Parathyroid adenoma (tissue), 2 donors: ENCODE measurements at regions not wholly inside any gene's neighbourhood (a gene's known extent, or its start where the extent isn't known, plus 50 kb on each side); places are given as distances from the start of the nearest gene placed in this dataset.
"Not testable (repeated sequence)": the region's sequence is repeated elsewhere in the genome, so short reads cannot be mapped to it uniquely, and the experiment has no call there.

Source experiments
- H2AFZ ChIP-seq: fragments of 300-600 bp; sonication (generic); one replicate; pipeline ENCODE4 v1.7.0; 2017; ENCODE audit warnings: antibody characterized with exemption, mild to moderate bottlenecking
- H3K27ac ChIP-seq: fragments of 300-600 bp; sonication (generic); one replicate; pipeline ENCODE4 v1.7.0; 2017
- H3K27me3 ChIP-seq: fragments of 300-600 bp; sonication (generic); one replicate; pipeline ENCODE4 v1.7.0; 2017; ENCODE audit warnings: low read length; ENCODE audit not compliant: control insufficient read depth, insufficient read depth
- H3K36me3 ChIP-seq: fragments of 300-600 bp; sonication (generic); one replicate; pipeline ENCODE4 v1.7.0; 2017; ENCODE audit warnings: low read length; ENCODE audit not compliant: control insufficient read depth, insufficient read depth
- H3K4me1 ChIP-seq: fragments of 300-600 bp; sonication (generic); one replicate; pipeline ENCODE4 v1.7.0; 2017; ENCODE audit warnings: control low read depth
- H3K4me2 ChIP-seq: fragments of 300-600 bp; sonication (generic); one replicate; pipeline ENCODE4 v1.7.0; 2017; ENCODE audit warnings: low read length
- H3K4me3 ChIP-seq: fragments of 300-600 bp; sonication (generic); one replicate; pipeline ENCODE4 v1.7.0; 2017; ENCODE audit warnings: low read depth, low read length
- H3K79me2 ChIP-seq: fragments of 300-600 bp; sonication (generic); one replicate; pipeline ENCODE4 v1.7.0; 2017; ENCODE audit warnings: control low read depth
- H3K9ac ChIP-seq: fragments of 300-600 bp; sonication (generic); one replicate; pipeline ENCODE4 v1.7.0; 2017; ENCODE audit warnings: mild to moderate bottlenecking
- H3K9me3 ChIP-seq: fragments of 300-600 bp; sonication (generic); one replicate; pipeline ENCODE4 v1.7.0; 2017; ENCODE audit warnings: low read length; ENCODE audit not compliant: control insufficient read depth
- CTCF ChIP-seq: fragments of 300-600 bp; sonication (generic); IDR thresholded peaks from one replicate; pipeline ENCODE4 v1.7.0; 2017; ENCODE audit warnings: antibody characterized with exemption, mild to moderate bottlenecking
- donor health status: primary hyperparathyroidism.

GRCh38 chr12:83257726-83258125 is 571.0 kb downstream of the TMTC2 start:
- Histone ChIP-seq H3K9ac (no peak overlapping the region), H3K4me3 (no peak overlapping the region), H3K4me2 (no peak overlapping the region), H3K79me2 (no peaks in the 10 kb centered on the region), H3K9me3 (no peaks in the 10 kb centered on the region), H3K36me3 (no peaks in the 10 kb centered on the region), H3K27ac (no peak overlapping the region), H3K27me3 (no peaks in the 10 kb centered on the region), H3K4me1 (no peaks in the 10 kb centered on the region), H2AFZ (no peak overlapping the region)
- TF ChIP-seq CTCF, result no peak

GRCh38 chr12:83256562-83256961 is 569.9 kb downstream of the TMTC2 start:
- H3K79me2 ChIP-seq, result no peaks in the 10 kb centered on the region
- H3K4me3 ChIP-seq, result no peak overlapping the region
- H2AFZ ChIP-seq, result no peak overlapping the region
- TF ChIP-seq CTCF, result no peak
- no peaks in the 10 kb centered on the region for H3K9me3 ChIP-seq
- no peak overlapping the region for H3K27ac ChIP-seq
- no peak overlapping the region for H3K4me2 ChIP-seq
- H3K4me1 ChIP-seq, result no peaks in the 10 kb centered on the region
- no peaks in the 10 kb centered on the region for H3K27me3 ChIP-seq
- no peak overlapping the region for H3K9ac ChIP-seq
- H3K36me3 ChIP-seq, result no peaks in the 10 kb centered on the region

GRCh38 chr12:83250866-83251265 is 564.2 kb downstream of the TMTC2 start:
- Histone ChIP-seq H3K4me2 (no peak overlapping the region), H3K36me3 (no peaks in the 10 kb centered on the region), H3K9ac (no peak overlapping the region), H3K27ac (no peak overlapping the region), H3K9me3 (no peaks in the 10 kb centered on the region), H2AFZ (no peak overlapping the region), H3K79me2 (no peaks in the 10 kb centered on the region), H3K4me1 (no peaks in the 10 kb centered on the region), H3K27me3 (no peaks in the 10 kb centered on the region), H3K4me3 (no peak overlapping the region)
- TF ChIP-seq CTCF, result no peak

GRCh38 chr12:83245156-83245555 is 558.5 kb downstream of the TMTC2 start:
- H2AFZ ChIP-seq, result no peak overlapping the region
- H3K9ac ChIP-seq, result no peak overlapping the region
- no peaks in the 10 kb centered on the region for H3K9me3 ChIP-seq
- no peaks in the 10 kb centered on the region for H3K4me1 ChIP-seq
- TF ChIP-seq CTCF, result no peak
- H3K4me2 ChIP-seq, result no peak overlapping the region
- no peak overlapping the region for H3K4me3 ChIP-seq
- H3K27ac ChIP-seq, result no peak overlapping the region
- H3K79me2 ChIP-seq, result no peaks in the 10 kb centered on the region
- H3K27me3 ChIP-seq, result no peaks in the 10 kb centered on the region
- H3K36me3 ChIP-seq, result no peaks in the 10 kb centered on the region

GRCh38 chr12:83244001-83244400 is 557.3 kb downstream of the TMTC2 start:
- Histone ChIP-seq H3K4me2 (no peak overlapping the region), H3K9ac (no peak overlapping the region), H3K9me3 (no peaks in the 10 kb centered on the region), H3K4me1 (no peaks in the 10 kb centered on the region), H2AFZ (no peak overlapping the region), H3K4me3 (no peak overlapping the region), H3K27ac (no peak overlapping the region), H3K79me2 (no peaks in the 10 kb centered on the region), H3K27me3 (no peaks in the 10 kb centered on the region), H3K36me3 (no peaks in the 10 kb centered on the region)
- no peak for TF ChIP-seq CTCF

- H3K36me3 ChIP-seq, H3K4me3 ChIP-seq, H3K27ac ChIP-seq, H2AFZ ChIP-seq, H3K9me3 ChIP-seq, H3K4me1 ChIP-seq, H3K9ac ChIP-seq, H3K79me2 ChIP-seq, H3K4me2 ChIP-seq, H3K27me3 ChIP-seq: not testable (repeated sequence)
These were observed 547.3 kb downstream of the TMTC2 start for GRCh38 chr12:83233987-83234386.

GRCh38 chr12:83226960-83227359 is 540.3 kb downstream of the TMTC2 start:
- H3K4me2 ChIP-seq, H3K4me1 ChIP-seq, H3K9me3 ChIP-seq, H2AFZ ChIP-seq, H3K4me3 ChIP-seq, H3K9ac ChIP-seq, H3K27me3 ChIP-seq, H3K27ac ChIP-seq, H3K79me2 ChIP-seq, H3K36me3 ChIP-seq: not testable (repeated sequence)
